ENCODE measurements at regions not wholly inside any gene's neighbourhood (a gene's known extent, or its start where the extent isn't known, plus 50 kb on each side); places are given as distances from the start of the nearest gene placed in this dataset.

- no peak for DNase-seq
Measured at GRCh38 chr1:232474826-232475225, 155.1 kb downstream of the SIPA1L2 start.

- DNase-seq = no peak
Measured at GRCh38 chr1:232473900-232474299, 156.0 kb downstream of the SIPA1L2 start.

GRCh38 chr1:232473324-232473723 is 156.6 kb downstream of the SIPA1L2 start:
- peak; percentile 50 for DNase-seq

GRCh38 chr1:232472485-232473041 is 157.4 kb downstream of the SIPA1L2 start:
- DNase-seq = no peak

- no peak for DNase-seq
Measured at GRCh38 chr1:232471250-232471649, 158.7 kb downstream of the SIPA1L2 start.

DNA sequence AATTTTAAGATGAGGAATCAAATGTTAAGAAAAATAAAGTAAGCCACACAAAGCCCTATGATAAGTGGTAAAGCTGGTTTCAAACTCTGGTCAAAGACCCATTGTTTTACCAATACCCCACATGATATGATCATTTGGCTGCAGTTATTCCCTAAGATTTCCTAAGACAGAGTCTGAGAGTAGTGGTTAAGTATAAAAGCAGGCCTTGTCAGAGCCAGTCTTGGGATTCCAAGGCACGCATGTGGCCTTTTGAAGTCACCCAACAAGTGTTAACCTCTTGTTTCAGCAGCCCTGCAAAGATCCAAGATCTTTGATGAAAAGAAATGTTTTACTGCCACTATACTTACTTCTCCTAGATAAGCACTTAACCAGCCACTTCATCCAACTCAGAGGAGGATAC is 159.2 kb downstream of the SIPA1L2 start:
- no peak for DNase-seq

DNA sequence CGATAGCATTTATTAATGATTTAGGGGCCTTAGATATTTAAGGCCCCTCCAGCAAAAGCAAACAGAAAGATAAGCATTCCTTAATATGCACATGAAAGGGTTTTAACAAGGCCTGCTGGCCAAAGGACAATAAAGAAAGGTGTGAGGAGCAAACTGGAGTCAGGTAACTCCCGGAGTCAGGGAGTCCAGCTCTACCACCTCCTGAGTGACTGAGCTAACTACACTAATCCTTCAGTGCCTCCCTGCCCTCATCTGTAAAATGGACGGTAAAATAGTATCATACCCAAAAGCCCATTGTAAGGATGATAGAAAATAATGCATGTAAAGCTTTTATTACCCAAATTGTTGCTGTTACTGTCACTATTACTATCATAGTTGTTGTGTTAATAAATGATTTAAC is 161.7 kb downstream of the SIPA1L2 start:
- no peak for DNase-seq

GRCh38 chr1:232467073-232467760 is 162.7 kb downstream of the SIPA1L2 start:
- no peak for DNase-seq

- DNase-seq = no peak
Measured at GRCh38 chr1:232464325-232464724, 165.6 kb downstream of the SIPA1L2 start.

GRCh38 chr1:232463225-232463624 is 166.7 kb downstream of the SIPA1L2 start:
- DNase-seq = no peak

DNA sequence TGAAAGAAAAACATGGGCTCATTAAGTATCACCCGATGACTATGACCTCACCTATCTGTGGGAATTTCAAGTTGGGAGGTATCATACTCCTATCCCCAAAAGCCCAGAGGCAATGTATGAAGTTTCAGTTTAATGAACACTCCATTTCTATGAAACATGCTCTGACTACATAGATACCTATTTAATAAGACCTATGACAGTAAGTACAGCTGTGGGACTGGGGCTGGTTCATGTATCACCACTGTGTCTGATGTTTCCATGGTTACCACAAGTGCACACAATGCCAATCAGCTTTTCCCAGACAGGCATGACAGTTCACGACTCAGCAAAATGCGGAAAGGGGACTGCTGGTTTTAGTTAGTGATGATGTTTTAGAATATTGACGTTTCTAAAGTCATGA is 167.7 kb downstream of the SIPA1L2 start:
- no peak for DNase-seq

- DNase-seq = no peak
Measured at GRCh38 chr1:232459826-232460225, 170.1 kb downstream of the SIPA1L2 start.

DNA sequence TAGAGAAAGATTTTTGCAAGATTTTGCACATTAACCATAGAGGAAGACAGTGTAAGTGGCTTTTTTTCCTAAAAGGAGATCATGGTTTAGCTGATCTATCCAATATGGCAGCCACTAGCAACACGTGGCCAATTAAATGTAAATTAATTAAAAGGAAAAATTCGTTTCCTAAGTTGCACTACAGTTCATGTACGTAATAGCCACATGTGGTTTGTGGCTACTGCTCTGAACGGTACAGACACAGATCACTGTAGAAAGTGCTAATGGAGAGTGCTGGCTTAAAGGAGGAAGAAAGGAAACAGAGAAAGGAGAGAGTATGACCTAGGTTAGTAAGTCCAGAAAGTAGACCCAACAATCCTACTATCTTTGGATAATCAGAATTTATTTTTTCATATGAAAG is 170.8 kb downstream of the SIPA1L2 start:
- DNase-seq = no peak

DNA sequence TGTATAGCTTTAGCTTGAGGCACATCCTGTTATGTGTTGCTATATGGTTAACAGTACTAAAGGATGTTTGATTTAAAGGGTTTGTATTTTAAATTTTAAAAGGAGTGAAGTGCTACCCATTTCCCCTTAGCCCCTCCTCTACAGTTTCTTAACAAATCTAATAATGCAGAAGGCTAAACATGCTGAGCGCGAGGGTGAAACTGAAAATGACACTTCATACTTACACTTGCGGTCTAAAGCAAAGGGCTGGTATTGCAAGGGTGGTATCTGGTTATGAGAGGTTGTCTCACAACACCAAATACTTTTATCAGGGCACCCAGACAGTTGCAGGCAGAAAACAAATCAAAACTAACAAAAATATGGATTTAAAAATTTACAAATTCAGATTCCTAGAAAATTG is 172.3 kb downstream of the SIPA1L2 start:
- no peak for DNase-seq

DNA sequence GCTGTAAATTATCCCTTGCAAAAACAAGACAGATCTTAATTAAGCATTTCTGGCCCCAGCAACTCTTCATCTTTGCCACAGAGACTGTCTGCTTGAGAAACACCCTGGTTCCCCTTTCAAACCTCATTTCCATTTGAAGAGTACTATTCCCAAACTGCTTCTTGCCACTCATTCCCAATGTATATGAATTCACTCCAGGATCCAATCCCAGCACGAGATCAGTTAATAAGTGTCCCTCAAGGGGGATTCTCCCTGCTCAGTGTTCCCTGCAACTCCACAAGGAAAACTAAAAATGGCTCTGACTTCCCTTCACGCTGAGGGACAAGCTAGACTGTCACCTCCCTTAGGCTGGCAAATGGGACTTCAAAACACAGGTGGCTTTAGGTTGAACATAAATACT is 173.2 kb downstream of the SIPA1L2 start:
- no peak for DNase-seq

GRCh38 chr1:232454227-232454886 is 175.6 kb downstream of the SIPA1L2 start:
- no peak for DNase-seq

- DNase-seq = no peak
Measured at GRCh38 chr1:232452736-232453440, 177.0 kb downstream of the SIPA1L2 start.

GRCh38 chr1:232452117-232452516 is 177.8 kb downstream of the SIPA1L2 start:
- no peak for DNase-seq

DNA sequence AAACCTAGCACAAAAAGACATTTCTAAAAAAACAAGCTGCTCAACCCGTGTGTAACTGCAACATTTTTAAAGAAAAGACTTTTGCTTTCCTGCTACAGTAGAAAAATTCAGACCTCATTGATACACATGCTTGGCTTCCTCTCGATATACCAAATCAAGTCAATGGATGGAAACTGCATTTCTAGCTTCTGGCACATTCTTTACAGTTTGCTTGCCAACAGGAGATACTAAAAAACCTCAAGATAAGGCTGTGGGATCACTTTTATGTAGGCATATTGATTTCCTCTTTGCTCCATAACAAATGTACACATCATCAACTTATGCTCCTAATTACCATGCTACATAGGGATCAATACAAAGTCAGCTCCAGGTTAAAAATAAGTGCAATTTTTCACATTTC is 178.4 kb downstream of the SIPA1L2 start:
- DNase-seq = no peak

DNA sequence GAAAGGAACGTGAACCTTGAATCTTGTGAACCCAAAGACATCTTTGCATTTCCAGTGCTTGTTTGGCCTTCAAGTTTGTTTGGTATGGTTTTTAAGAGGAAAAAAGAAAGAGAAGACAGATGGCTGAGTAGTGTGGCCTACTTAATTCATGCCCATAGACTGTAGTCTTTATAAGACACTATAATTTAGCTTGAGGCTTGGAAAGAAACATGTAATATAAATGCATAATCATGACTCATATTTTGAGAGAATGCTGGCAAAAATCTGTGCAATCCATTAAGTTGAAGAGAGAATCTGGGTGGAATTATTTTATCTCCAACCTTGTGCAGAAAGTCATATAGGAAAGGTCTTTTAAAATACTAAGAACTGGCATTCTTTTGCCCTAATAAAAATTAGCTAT is 179.3 kb downstream of the SIPA1L2 start:
- no peak for DNase-seq

DNA sequence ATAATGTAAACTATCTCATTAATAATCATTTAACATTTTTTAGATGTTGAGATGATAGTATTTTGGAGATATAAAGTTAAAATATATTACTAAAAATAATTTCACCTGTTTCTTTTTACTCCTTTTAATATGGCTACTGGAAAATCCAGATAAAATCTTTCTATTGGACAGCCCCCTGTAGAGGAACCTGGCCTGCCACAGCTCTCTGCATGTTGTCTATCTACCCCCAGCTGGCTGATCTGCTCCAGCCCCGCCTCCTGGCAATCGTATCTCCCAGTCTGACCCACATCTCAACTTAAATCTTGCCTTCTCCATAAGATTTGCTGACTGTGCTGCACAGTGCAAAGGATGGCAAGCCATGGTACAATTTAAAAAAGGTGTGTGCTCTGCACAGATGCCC is 182.8 kb downstream of the SIPA1L2 start:
- no peak for DNase-seq

DNA sequence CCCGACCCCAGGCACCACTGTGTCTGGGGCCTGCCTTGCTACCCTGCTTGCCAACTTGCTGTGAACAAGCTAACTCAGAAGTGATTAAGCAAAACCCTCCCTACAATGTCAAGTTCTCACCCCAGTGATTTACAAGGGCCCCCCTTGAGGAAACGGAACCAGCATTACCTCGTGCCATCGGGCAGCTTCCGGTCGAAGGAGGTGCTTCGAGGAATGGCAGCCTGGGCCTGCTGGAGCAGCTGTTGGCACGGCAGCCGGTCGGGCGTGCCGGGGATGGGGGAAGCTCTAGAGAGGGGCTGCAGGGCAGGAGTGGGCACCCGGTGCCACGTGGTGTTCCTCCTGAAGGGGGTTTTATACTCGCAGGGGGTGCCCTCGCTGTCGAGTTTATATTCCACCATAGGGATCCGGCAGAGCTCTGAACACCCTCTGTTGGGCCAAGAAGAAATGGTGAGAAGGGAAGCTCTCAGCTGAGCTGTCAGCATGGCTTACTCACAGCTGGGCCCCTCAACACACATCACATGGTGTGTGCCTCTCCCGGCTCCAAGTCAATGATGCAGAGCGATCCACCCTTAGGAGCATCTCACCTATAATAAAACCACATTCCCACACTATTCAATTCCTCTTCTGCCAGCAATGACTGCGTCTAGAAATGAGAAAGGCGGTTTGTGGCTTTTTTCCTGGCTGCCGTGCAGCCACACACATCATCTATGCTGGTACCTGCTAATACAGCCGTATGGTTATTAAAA is 184.4 kb downstream of the SIPA1L2 start:
- no peak for DNase-seq

GRCh38 chr1:232443372-232443771 is 186.6 kb downstream of the SIPA1L2 start:
- DNase-seq = no peak

Data from right hindlimb (tissue), 1 donor.